ENCODE measurements at regions not wholly inside any gene's neighbourhood (a gene's known extent, or its start where the extent isn't known, plus 50 kb on each side); places are given as distances from the start of the nearest gene placed in this dataset.

DNA sequence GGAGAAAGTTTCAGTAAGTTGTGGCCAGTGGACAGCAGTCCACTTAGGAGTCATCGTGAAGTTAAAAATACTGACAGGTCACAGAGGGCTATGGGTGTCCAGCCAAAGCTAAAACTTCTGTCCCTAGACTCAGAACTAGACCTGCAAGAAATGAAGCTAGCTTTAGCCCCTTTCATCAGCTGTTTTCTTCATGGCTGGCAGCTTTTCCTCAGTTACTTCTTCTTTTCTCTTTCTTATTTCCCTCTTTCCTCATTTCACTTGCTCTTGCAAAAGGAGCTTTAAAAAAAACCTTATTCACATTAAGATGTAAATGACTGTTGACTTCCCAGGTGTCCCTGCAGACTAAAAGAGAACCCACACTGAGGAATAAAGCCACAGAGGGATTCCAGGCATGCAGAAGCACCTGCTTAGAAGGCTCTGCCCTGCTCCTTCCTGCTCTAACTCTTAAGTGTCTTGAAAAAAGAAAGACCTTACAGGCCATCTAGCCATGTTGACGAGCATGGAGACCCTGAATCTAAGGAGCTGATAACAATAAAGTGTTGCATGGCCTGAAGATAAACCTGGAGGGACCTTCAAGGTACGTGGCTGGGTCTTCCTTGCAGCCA, 69.7 kb upstream of the CCND2 start:
- DNase-seq = peak; percentile 40 to 64 (median 51)
- intact Hi-C loops (cut with micrococcal nuclease) = loop anchor here in 1 of 2 donors (5.0 kb wide), 1 partner anchor 38 kb away; no protein-coding TSS in a partner anchor
- H4K20me1 ChIP-seq (ENCODE audit: insufficient read depth, low read length) = no peaks in the 10 kb centered on the region

DNA sequence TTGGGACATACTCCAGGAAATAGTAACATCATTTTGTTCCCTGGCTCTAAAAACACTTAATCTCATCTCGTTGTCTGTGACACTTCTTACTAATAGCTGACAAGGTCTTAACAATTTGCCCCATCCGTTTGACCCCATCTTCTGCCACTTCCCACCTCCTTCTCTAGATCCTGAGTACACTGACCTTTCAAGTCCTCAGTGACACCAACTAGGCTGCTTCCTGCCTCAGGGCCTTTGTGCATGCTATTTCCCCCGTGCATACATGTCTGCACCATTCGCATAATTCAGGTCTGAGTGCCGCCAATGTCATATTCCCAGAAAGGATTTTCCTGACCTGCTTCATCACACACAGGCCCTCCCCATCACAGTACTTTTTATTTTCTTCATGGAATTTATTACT, 70.6 kb upstream of the CCND2 start:
- H3K27ac Mint-ChIP-seq = peak overlapping the region; percentile 8 to 83 (median 65)
- 25% methylated on average over 2 of the region's 5 CpGs for WGBS (ENCODE audit: insufficient coverage)
- Histone ChIP-seq H3K27ac (ENCODE audit: low read depth in 1 of 2, low read length in 2 of 2) (peak overlapping the region in 1 of 2 donors; percentile 37), H3K4me1 (ENCODE audit: control insufficient read depth in 1 of 2, insufficient read depth in 2 of 2, low read length in 2 of 2) (peaks cover 31 to 41% of the 10 kb centered on the region in 2 donors), H3K9ac (ENCODE audit: insufficient read depth, low read length, poor library complexity, severe bottlenecking) (no peak overlapping the region), H3K9me3 (replicated peaks in 1 of 2; ENCODE audit: control insufficient read depth in 1 of 2, insufficient read depth in 1 of 2, low read length in 2 of 2) (no peaks in the 10 kb centered on the region), H2AFZ (ENCODE audit: insufficient read depth, low read depth, low read length, poor library complexity, severe bottlenecking) (no peak overlapping the region), H4K20me1 (ENCODE audit: insufficient read depth, low read length) (no peaks in the 10 kb centered on the region), H3K4me3 (replicated peaks in 1 of 3; ENCODE audit: low read depth in 2 of 3, low read length in 3 of 3) (no peak overlapping the region), H3K36me3 (replicated peaks in 1 of 2; ENCODE audit: control insufficient read depth in 1 of 2, insufficient read depth in 2 of 2, low read length in 2 of 2) (no peaks in the 10 kb centered on the region), H3K79me2 (ENCODE audit: insufficient read depth, low read length) (no peaks in the 10 kb centered on the region), H3K27me3 (ENCODE audit: control insufficient read depth in 2 of 2, insufficient read depth in 2 of 2, low read length in 2 of 2) (no peaks in the 10 kb centered on the region), H3K4me2 (replicated peaks; ENCODE audit: extremely low read depth, low read length, poor library complexity, severe bottlenecking) (peak overlapping the region; percentile 36)
- H3K27me3 Mint-ChIP-seq (ENCODE audit: low read depth in 3 of 3) = peaks cover 3% of the 10 kb centered on the region in 3 donors
- peaks cover 40% of the 10 kb centered on the region for H3K4me1 Mint-ChIP-seq
- TF ChIP-seq, protein P1, sequence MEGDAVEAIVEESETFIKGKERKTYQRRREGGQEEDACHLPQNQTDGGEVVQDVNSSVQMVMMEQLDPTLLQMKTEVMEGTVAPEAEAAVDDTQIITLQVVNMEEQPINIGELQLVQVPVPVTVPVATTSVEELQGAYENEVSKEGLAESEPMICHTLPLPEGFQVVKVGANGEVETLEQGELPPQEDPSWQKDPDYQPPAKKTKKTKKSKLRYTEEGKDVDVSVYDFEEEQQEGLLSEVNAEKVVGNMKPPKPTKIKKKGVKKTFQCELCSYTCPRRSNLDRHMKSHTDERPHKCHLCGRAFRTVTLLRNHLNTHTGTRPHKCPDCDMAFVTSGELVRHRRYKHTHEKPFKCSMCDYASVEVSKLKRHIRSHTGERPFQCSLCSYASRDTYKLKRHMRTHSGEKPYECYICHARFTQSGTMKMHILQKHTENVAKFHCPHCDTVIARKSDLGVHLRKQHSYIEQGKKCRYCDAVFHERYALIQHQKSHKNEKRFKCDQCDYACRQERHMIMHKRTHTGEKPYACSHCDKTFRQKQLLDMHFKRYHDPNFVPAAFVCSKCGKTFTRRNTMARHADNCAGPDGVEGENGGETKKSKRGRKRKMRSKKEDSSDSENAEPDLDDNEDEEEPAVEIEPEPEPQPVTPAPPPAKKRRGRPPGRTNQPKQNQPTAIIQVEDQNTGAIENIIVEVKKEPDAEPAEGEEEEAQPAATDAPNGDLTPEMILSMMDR (IDR thresholded peaks at IDR 0.05) = no peak
- H3K4me3 Mint-ChIP-seq = no peak overlapping the region
- intact Hi-C loops (cut with micrococcal nuclease) = loop anchor here in 1 of 2 donors (5.0 kb wide), 1 partner anchor 39 kb away; no protein-coding TSS in a partner anchor
- H3K9me3 Mint-ChIP-seq = no peaks in the 10 kb centered on the region
- no peak for DNase-seq
- no peaks in the 10 kb centered on the region for H3K36me3 Mint-ChIP-seq

More for the DNA sequence above, 69.7 kb upstream of the CCND2 start:
- H2AFZ ChIP-seq (ENCODE audit: insufficient read depth, low read depth, low read length, poor library complexity, severe bottlenecking) = no peak overlapping the region
- H3K4me1 ChIP-seq (ENCODE audit: control insufficient read depth in 1 of 2, insufficient read depth in 2 of 2, low read length in 2 of 2) = peaks cover 35 to 46% of the 10 kb centered on the region in 2 donors
- no peak overlapping the region for H3K9ac ChIP-seq (ENCODE audit: insufficient read depth, low read length, poor library complexity, severe bottlenecking)
- H3K27me3 ChIP-seq (ENCODE audit: control insufficient read depth in 2 of 2, insufficient read depth in 2 of 2, low read length in 2 of 2) = no peaks in the 10 kb centered on the region
- peak overlapping the region; percentile 39 for H3K4me2 ChIP-seq (replicated peaks; ENCODE audit: extremely low read depth, low read length, poor library complexity, severe bottlenecking)
- Mint-ChIP-seq H3K9me3 (no peaks in the 10 kb centered on the region), H3K27me3 (ENCODE audit: low read depth in 3 of 3) (peaks cover 0 to 3% (median 3%) of the 10 kb centered on the region in 3 donors), H3K4me3 (peak overlapping the region in 1 of 2 donors; percentile 48), H3K27ac (peak overlapping the region; percentile 26 to 78 (median 62)), H3K36me3 (no peaks in the 10 kb centered on the region), H3K4me1 (peaks cover 44% of the 10 kb centered on the region)
- H3K27ac ChIP-seq (ENCODE audit: low read depth in 1 of 2, low read length in 2 of 2) = peak overlapping the region in 1 of 2 donors; percentile 8
- no peaks in the 10 kb centered on the region for H3K9me3 ChIP-seq (replicated peaks in 1 of 2; ENCODE audit: control insufficient read depth in 1 of 2, insufficient read depth in 1 of 2, low read length in 2 of 2)
- H3K79me2 ChIP-seq (ENCODE audit: insufficient read depth, low read length) = no peaks in the 10 kb centered on the region
- TF ChIP-seq, protein P1 (IDR thresholded peaks at IDR 0.05) = no peak
- WGBS (ENCODE audit: insufficient coverage) = 67% methylated on average over 1 of the region's 3 CpGs
- H3K36me3 ChIP-seq (replicated peaks in 1 of 2; ENCODE audit: control insufficient read depth in 1 of 2, insufficient read depth in 2 of 2, low read length in 2 of 2) = no peaks in the 10 kb centered on the region
- peak overlapping the region in 1 of 3 experiments; percentile 51 for H3K4me3 ChIP-seq (replicated peaks in 1 of 3; ENCODE audit: low read depth in 2 of 3, low read length in 3 of 3)
